GM23338 (cell line): ENCODE measurements at regions not wholly inside any gene's neighbourhood (a gene's known extent, or its start where the extent isn't known, plus 50 kb on each side); places are given as distances from the start of the nearest gene placed in this dataset.

Experiments used
- ATAC-seq: fragments of 200-7000 bp; cut with Tn5 transposase; 3 replicates; pipeline ENCODE4 v1.9.1; 2020
- DNase-seq: peaks from one replicate; pipeline ENCODE4 v3.0.0-alpha.2; 2015; ENCODE audit warnings: low spot score
- H2AFZ ChIP-seq: fragments of 200-600 bp; sonication (generic); 2 replicates; pipeline ENCODE4 v1.8.0; 2016; ENCODE audit warnings: antibody characterized with exemption, mild to moderate bottlenecking, moderate library complexity
- H3F3A ChIP-seq: fragments of 200-600 bp; sonication (generic); replicated peaks from 2 replicates; pipeline ENCODE4 v1.8.0; 2017; ENCODE audit warnings: antibody characterized with exemption, mixed run types, low read depth
- H3K27ac ChIP-seq: fragments of 200-600 bp; sonication (generic); 2 replicates; pipeline ENCODE4 v1.6.1; 2016; ENCODE audit warnings: low read depth
- H3K27me3 ChIP-seq: fragments of 200-600 bp; sonication (generic); 2 replicates; pipeline ENCODE4 v1.8.0; 2016; ENCODE audit warnings: mild to moderate bottlenecking, mixed run types, moderate library complexity; ENCODE audit not compliant: insufficient read depth
- H3K36me3 ChIP-seq: fragments of 200-600 bp; sonication (generic); 2 replicates; pipeline ENCODE4 v1.8.0; 2016; ENCODE audit warnings: mild to moderate bottlenecking; ENCODE audit not compliant: insufficient read depth
- H3K4me1 ChIP-seq: fragments of 200-600 bp; sonication (generic); 2 replicates; pipeline ENCODE4 v1.8.0; 2016; ENCODE audit warnings: mild to moderate bottlenecking, moderate library complexity; ENCODE audit not compliant: insufficient read depth
- H3K4me2 ChIP-seq: fragments of 200-600 bp; sonication (generic); 2 replicates; pipeline ENCODE4 v1.7.1; 2017; ENCODE audit warnings: mixed run types
- H3K4me3 ChIP-seq: fragments of 200-600 bp; sonication (generic); 2 replicates; pipeline ENCODE4 v1.6.1; 2016; ENCODE audit warnings: mixed run types
- H3K79me2 ChIP-seq: fragments of 200-600 bp; sonication (generic); replicated peaks from 2 replicates; pipeline ENCODE4 v1.8.0; 2017; ENCODE audit warnings: mild to moderate bottlenecking; ENCODE audit not compliant: insufficient read depth
- H3K9me2 ChIP-seq: fragments of 200-600 bp; sonication (generic); 2 replicates; pipeline ENCODE4 v1.8.0; 2017; ENCODE audit not compliant: insufficient read depth
- H4K20me1 ChIP-seq: fragments of 200-600 bp; sonication (generic); replicated peaks from 2 replicates; pipeline ENCODE4 v1.8.0; 2017; ENCODE audit warnings: mild to moderate bottlenecking; ENCODE audit not compliant: insufficient read depth
- H3K27ac Mint-ChIP-seq: 2 replicates; pipeline ENCODE4 v1.8.0; 2020; ENCODE audit warnings: inconsistent platforms, mild to moderate bottlenecking, moderate library complexity, mixed read lengths
- H3K27me3 Mint-ChIP-seq: 3 replicates; pipeline ENCODE4 v1.8.0; 2022; ENCODE audit warnings: low read depth, mild to moderate bottlenecking, moderate library complexity, mixed read lengths, inconsistent platforms; ENCODE audit not compliant: insufficient read depth, poor library complexity
- H3K36me3 Mint-ChIP-seq: 3 replicates; pipeline ENCODE4 v1.8.0; 2021; ENCODE audit warnings: low read depth, mild to moderate bottlenecking, inconsistent platforms, moderate library complexity, mixed read lengths
- H3K4me1 Mint-ChIP-seq: 3 replicates; pipeline ENCODE4 v1.8.0; 2020; ENCODE audit warnings: mild to moderate bottlenecking, inconsistent platforms, mixed read lengths
- H3K4me3 Mint-ChIP-seq: 3 replicates; pipeline ENCODE4 v1.8.0; 2021; ENCODE audit warnings: moderate library complexity, mild to moderate bottlenecking, inconsistent platforms, mixed read lengths
- H3K9me3 Mint-ChIP-seq: 3 replicates; pipeline ENCODE4 v1.8.0; 2020; ENCODE audit warnings: moderate library complexity, mild to moderate bottlenecking, inconsistent platforms, mixed read lengths
- CREB1 ChIP-seq: fragments of 250-450 bp; sonication (Bioruptor Pico); IDR thresholded peaks from 2 replicates; pipeline ENCODE4 v1.5.0; 2020; ENCODE audit warnings: low read depth, mild to moderate bottlenecking, moderate library complexity
- EZH2 ChIP-seq: fragments of 200-600 bp; sonication (generic); IDR thresholded peaks from one replicate; pipeline ENCODE4 v1.8.0; 2017; ENCODE audit warnings: antibody characterized with exemption, mild to moderate bottlenecking, low read depth; ENCODE audit not compliant: unreplicated experiment
- EZH2phosphoT487 ChIP-seq: fragments of 200-600 bp; sonication (generic); IDR thresholded peaks from one replicate; pipeline ENCODE4 v1.8.1; 2018; ENCODE audit warnings: antibody characterized with exemption; ENCODE audit not compliant: unreplicated experiment
- POLR2AphosphoS5 ChIP-seq: IDR thresholded peaks from 2 replicates; pipeline ENCODE4 v1.6.1; 2016; ENCODE audit warnings: antibody characterized with exemption, low read depth
- ZNF114 ChIP-seq: fragments of 250-450 bp; sonication (Bioruptor Pico); IDR thresholded peaks from 2 replicates; pipeline ENCODE4 v1.5.0; 2020; ENCODE audit warnings: mild to moderate bottlenecking, moderate library complexity
- TF ChIP-seq, protein P1 (sequence below), 2 experiments: fragments of 200-600 bp in 1 of 2; sonication (generic) in 1 of 2; conservative IDR thresholded peaks; 2 replicates each; pipeline versions ENCODE4 v1.5.1 to v1.6.1; 2016 to 2017; ENCODE audit warnings: antibody characterized with exemption in 2 of 2, low read depth in 2 of 2, mild to moderate bottlenecking in 2 of 2, moderate library complexity in 1 of 2
- TF ChIP-seq, protein P2 (sequence below): IDR thresholded peaks from one replicate; pipeline ENCODE4 v1.6.1; 2018; ENCODE audit warnings: antibody characterized with exemption; ENCODE audit not compliant: unreplicated experiment
- TF ChIP-seq, protein P3 (sequence below): fragments of 250-450 bp; sonication (Bioruptor Pico); IDR thresholded peaks from 2 replicates; pipeline ENCODE4 v1.5.0; 2020; ENCODE audit warnings: mild to moderate bottlenecking, moderate library complexity

DNA sequence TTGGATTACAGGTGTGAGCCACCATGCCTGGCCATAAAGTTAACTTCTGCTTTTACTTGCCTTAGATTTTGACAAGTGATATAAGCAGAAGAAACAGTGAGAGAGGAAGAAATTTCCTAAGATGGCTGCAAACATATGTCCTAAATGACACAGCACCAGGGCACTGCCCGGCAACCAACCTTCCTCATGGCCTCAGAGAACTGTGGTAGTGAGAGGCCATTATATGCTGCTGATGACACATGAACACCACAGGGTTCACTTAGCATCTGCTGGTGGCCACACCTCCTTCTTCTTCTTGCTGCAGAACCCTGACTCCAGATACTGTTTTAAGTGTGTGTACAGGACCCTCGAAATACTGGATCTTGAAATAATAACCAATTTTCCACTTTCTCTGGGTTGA is 88.2 kb downstream of the KCTD12 start:
- Histone ChIP-seq H3F3A (no peaks in the 10 kb centered on the region), H3K27me3 (no peaks in the 10 kb centered on the region), H2AFZ (no peak overlapping the region), H3K27ac (no peak overlapping the region), H3K36me3 (no peaks in the 10 kb centered on the region), H3K4me1 (no peaks in the 10 kb centered on the region), H3K4me2 (no peak overlapping the region), H3K9me2 (no peaks in the 10 kb centered on the region), H3K4me3 (no peak overlapping the region), H4K20me1 (no peaks in the 10 kb centered on the region), H3K79me2 (no peaks in the 10 kb centered on the region)
- H3K9me3 Mint-ChIP-seq = no peaks in the 10 kb centered on the region
- ATAC-seq (no peak), DNase-seq (no peak)
- no peak for TF ChIP-seq EZH2phosphoT487
- TF ChIP-seq, protein P1, sequence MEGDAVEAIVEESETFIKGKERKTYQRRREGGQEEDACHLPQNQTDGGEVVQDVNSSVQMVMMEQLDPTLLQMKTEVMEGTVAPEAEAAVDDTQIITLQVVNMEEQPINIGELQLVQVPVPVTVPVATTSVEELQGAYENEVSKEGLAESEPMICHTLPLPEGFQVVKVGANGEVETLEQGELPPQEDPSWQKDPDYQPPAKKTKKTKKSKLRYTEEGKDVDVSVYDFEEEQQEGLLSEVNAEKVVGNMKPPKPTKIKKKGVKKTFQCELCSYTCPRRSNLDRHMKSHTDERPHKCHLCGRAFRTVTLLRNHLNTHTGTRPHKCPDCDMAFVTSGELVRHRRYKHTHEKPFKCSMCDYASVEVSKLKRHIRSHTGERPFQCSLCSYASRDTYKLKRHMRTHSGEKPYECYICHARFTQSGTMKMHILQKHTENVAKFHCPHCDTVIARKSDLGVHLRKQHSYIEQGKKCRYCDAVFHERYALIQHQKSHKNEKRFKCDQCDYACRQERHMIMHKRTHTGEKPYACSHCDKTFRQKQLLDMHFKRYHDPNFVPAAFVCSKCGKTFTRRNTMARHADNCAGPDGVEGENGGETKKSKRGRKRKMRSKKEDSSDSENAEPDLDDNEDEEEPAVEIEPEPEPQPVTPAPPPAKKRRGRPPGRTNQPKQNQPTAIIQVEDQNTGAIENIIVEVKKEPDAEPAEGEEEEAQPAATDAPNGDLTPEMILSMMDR (conservative IDR thresholded peaks at IDR 0.05; ENCODE audit: low read depth in 2 of 2) = no peak
- no peak for TF ChIP-seq ZNF114 (CRISPR knock-in tag)
- TF ChIP-seq, protein P2, sequence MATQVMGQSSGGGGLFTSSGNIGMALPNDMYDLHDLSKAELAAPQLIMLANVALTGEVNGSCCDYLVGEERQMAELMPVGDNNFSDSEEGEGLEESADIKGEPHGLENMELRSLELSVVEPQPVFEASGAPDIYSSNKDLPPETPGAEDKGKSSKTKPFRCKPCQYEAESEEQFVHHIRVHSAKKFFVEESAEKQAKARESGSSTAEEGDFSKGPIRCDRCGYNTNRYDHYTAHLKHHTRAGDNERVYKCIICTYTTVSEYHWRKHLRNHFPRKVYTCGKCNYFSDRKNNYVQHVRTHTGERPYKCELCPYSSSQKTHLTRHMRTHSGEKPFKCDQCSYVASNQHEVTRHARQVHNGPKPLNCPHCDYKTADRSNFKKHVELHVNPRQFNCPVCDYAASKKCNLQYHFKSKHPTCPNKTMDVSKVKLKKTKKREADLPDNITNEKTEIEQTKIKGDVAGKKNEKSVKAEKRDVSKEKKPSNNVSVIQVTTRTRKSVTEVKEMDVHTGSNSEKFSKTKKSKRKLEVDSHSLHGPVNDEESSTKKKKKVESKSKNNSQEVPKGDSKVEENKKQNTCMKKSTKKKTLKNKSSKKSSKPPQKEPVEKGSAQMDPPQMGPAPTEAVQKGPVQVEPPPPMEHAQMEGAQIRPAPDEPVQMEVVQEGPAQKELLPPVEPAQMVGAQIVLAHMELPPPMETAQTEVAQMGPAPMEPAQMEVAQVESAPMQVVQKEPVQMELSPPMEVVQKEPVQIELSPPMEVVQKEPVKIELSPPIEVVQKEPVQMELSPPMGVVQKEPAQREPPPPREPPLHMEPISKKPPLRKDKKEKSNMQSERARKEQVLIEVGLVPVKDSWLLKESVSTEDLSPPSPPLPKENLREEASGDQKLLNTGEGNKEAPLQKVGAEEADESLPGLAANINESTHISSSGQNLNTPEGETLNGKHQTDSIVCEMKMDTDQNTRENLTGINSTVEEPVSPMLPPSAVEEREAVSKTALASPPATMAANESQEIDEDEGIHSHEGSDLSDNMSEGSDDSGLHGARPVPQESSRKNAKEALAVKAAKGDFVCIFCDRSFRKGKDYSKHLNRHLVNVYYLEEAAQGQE = no peak
- TF ChIP-seq POLR2AphosphoS5 = no peak
- no peak for TF ChIP-seq CREB1 (CRISPR knock-in tag)
- TF ChIP-seq EZH2 = no peak
- TF ChIP-seq, protein P3, sequence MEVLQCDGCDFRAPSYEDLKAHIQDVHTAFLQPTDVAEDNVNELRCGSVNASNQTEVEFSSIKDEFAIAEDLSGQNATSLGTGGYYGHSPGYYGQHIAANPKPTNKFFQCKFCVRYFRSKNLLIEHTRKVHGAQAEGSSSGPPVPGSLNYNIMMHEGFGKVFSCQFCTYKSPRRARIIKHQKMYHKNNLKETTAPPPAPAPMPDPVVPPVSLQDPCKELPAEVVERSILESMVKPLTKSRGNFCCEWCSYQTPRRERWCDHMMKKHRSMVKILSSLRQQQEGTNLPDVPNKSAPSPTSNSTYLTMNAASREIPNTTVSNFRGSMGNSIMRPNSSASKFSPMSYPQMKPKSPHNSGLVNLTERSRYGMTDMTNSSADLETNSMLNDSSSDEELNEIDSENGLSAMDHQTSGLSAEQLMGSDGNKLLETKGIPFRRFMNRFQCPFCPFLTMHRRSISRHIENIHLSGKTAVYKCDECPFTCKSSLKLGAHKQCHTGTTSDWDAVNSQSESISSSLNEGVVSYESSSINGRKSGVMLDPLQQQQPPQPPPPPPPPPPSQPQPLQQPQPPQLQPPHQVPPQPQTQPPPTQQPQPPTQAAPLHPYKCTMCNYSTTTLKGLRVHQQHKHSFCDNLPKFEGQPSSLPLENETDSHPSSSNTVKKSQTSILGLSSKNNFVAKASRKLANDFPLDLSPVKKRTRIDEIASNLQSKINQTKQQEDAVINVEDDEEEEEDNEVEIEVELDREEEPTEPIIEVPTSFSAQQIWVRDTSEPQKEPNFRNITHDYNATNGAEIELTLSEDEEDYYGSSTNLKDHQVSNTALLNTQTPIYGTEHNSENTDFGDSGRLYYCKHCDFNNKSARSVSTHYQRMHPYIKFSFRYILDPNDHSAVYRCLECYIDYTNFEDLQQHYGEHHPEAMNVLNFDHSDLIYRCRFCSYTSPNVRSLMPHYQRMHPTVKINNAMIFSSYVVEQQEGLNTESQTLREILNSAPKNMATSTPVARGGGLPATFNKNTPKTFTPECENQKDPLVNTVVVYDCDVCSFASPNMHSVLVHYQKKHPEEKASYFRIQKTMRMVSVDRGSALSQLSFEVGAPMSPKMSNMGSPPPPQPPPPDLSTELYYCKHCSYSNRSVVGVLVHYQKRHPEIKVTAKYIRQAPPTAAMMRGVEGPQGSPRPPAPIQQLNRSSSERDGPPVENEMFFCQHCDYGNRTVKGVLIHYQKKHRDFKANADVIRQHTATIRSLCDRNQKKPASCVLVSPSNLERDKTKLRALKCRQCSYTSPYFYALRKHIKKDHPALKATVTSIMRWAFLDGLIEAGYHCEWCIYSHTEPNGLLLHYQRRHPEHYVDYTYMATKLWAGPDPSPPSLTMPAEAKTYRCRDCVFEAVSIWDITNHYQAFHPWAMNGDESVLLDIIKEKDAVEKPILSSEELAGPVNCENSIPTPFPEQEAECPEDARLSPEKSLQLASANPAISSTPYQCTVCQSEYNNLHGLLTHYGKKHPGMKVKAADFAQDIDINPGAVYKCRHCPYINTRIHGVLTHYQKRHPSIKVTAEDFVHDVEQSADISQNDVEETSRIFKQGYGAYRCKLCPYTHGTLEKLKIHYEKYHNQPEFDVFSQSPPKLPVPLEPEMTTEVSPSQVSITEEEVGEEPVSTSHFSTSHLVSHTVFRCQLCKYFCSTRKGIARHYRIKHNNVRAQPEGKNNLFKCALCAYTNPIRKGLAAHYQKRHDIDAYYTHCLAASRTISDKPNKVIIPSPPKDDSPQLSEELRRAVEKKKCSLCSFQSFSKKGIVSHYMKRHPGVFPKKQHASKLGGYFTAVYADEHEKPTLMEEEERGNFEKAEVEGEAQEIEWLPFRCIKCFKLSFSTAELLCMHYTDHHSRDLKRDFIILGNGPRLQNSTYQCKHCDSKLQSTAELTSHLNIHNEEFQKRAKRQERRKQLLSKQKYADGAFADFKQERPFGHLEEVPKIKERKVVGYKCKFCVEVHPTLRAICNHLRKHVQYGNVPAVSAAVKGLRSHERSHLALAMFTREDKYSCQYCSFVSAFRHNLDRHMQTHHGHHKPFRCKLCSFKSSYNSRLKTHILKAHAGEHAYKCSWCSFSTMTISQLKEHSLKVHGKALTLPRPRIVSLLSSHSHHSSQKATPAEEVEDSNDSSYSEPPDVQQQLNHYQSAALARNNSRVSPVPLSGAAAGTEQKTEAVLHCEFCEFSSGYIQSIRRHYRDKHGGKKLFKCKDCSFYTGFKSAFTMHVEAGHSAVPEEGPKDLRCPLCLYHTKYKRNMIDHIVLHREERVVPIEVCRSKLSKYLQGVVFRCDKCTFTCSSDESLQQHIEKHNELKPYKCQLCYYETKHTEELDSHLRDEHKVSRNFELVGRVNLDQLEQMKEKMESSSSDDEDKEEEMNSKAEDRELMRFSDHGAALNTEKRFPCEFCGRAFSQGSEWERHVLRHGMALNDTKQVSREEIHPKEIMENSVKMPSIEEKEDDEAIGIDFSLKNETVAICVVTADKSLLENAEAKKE (CRISPR knock-in tag) = no peak
- H3K27ac Mint-ChIP-seq = no peak overlapping the region
- H3K4me1 Mint-ChIP-seq = peaks cover 7% of the 10 kb centered on the region; the same call in 2 of the 3 replicates
- no peaks in the 10 kb centered on the region for H3K27me3 Mint-ChIP-seq
- no peak overlapping the region for H3K4me3 Mint-ChIP-seq
- H3K36me3 Mint-ChIP-seq = no peaks in the 10 kb centered on the region
